HFF-Myc (cell line): ENCODE measurements at regions not wholly inside any gene's neighbourhood (a gene's known extent, or its start where the extent isn't known, plus 50 kb on each side); places are given as distances from the start of the nearest gene placed in this dataset.

Experiments
- DNase-seq: peaks from one replicate; pipeline ENCODE4 v3.0.0-alpha.2; 2011; ENCODE audit warnings: low read depth; ENCODE audit errors: extremely low read depth
- H3K4me3 ChIP-seq: replicated peaks from 2 replicates; pipeline ENCODE4 v1.5.1; 2011; ENCODE audit warnings: low read depth, mild to moderate bottlenecking, control low read depth, low read length
- CTCF ChIP-seq: IDR thresholded peaks from 2 replicates; pipeline ENCODE4 v1.5.1; 2012; ENCODE audit warnings: mild to moderate bottlenecking, low read depth, low read length, control low read depth; ENCODE audit errors: missing control alignments

- H3K4me3 ChIP-seq: no peak overlapping the region
- DNase-seq: no peak
- no peak for TF ChIP-seq CTCF
These were observed 81.7 kb downstream of the LINC00237 start for GRCh38 chr20:21024420-21024819.

GRCh38 chr20:21022925-21023324 lies 83.2 kb downstream of the LINC00237 start:
- H3K4me3 ChIP-seq: no peak overlapping the region
- no peak for TF ChIP-seq CTCF
- DNase-seq: no peak

- no peak overlapping the region for H3K4me3 ChIP-seq
- no peak for TF ChIP-seq CTCF
These were observed 84.7 kb downstream of the LINC00237 start for GRCh38 chr20:21021472-21021790.

GRCh38 chr20:21020659-21021471 lies 85.3 kb downstream of the LINC00237 start:
- no peak for TF ChIP-seq CTCF
- no peak for DNase-seq
- no peak overlapping the region for H3K4me3 ChIP-seq

More at GRCh38 chr20:21021472-21021790, 84.7 kb downstream of the LINC00237 start:
- no peak for DNase-seq

GRCh38 chr20:21019814-21020658 lies 86.1 kb downstream of the LINC00237 start:
- no peak overlapping the region for H3K4me3 ChIP-seq
- TF ChIP-seq CTCF: no peak
- DNase-seq: no peak

- H3K4me3 ChIP-seq: no peak overlapping the region
- TF ChIP-seq CTCF: no peak
- no peak for DNase-seq
These were observed 86.7 kb downstream of the LINC00237 start for GRCh38 chr20:21019468-21019813.
